CD14-positive monocyte (primary cell): ENCODE measurements at regions not wholly inside any gene's neighbourhood (a gene's known extent, or its start where the extent isn't known, plus 50 kb on each side); places are given as distances from the start of the nearest gene placed in this dataset.

Experiments used
- DNase-seq, 3 donors: peaks; one replicate each; pipeline ENCODE4 v3.0.0-alpha.2; 2011 to 2022
- H2AFZ ChIP-seq: 2 replicates; pipeline ENCODE4 v1.6.0; 2012; ENCODE audit warnings: mild to moderate bottlenecking, low read depth, low read length, inconsistent platforms; ENCODE audit not compliant: insufficient read depth, poor library complexity, severe bottlenecking
- H3K27ac ChIP-seq, 2 donors: 1 replicate in 1 of 2; 2 replicates in 1 of 2; pipeline ENCODE4 v1.5.1; 2012 to 2013; ENCODE audit warnings: low read length in 2 of 2, control low read depth in 1 of 2, inconsistent platforms in 1 of 2, low read depth in 1 of 2, mild to moderate bottlenecking in 1 of 2
- H3K27me3 ChIP-seq, 2 donors: one replicate each; pipeline versions ENCODE4 v1.6.0 to v1.6.1; 2011 to 2013; ENCODE audit warnings: low read length in 2 of 2; ENCODE audit not compliant: control insufficient read depth in 2 of 2, insufficient read depth in 2 of 2
- H3K36me3 ChIP-seq, 2 donors: replicated peaks in 1 of 2; 1 replicate in 1 of 2; 2 replicates in 1 of 2; pipeline versions ENCODE4 v1.5.1 to v1.6.1; 2012 to 2013; ENCODE audit warnings: low read length in 2 of 2, control low read depth in 1 of 2, inconsistent platforms in 1 of 2, mild to moderate bottlenecking in 1 of 2; ENCODE audit not compliant: insufficient read depth in 2 of 2, control insufficient read depth in 1 of 2
- H3K4me1 ChIP-seq, 2 donors: 1 replicate in 1 of 2; 2 replicates in 1 of 2; pipeline versions ENCODE4 v1.5.1 to v1.6.1; 2012 to 2013; ENCODE audit warnings: low read length in 2 of 2, control low read depth in 1 of 2, inconsistent platforms in 1 of 2, mild to moderate bottlenecking in 1 of 2, moderate library complexity in 1 of 2; ENCODE audit not compliant: insufficient read depth in 2 of 2, control insufficient read depth in 1 of 2
- H3K4me2 ChIP-seq: replicated peaks from 2 replicates; pipeline ENCODE3; 2012; ENCODE audit warnings: low read length, moderate library complexity, mild to moderate bottlenecking; ENCODE audit not compliant: poor library complexity, severe bottlenecking; ENCODE audit errors: extremely low read depth
- H3K4me3 ChIP-seq, 3 experiments: fragments of 200-600 bp in 1 of 3; sonication (generic) in 1 of 3; replicated peaks in 1 of 3; 1 replicate in 2 of 3; 2 replicates in 1 of 3; pipeline ENCODE4 v1.5.1; 2011 to 2013; ENCODE audit warnings: low read length in 3 of 3, mild to moderate bottlenecking in 3 of 3, control low read depth in 2 of 3, low read depth in 2 of 3, inconsistent platforms in 1 of 3, moderate library complexity in 1 of 3
- H3K79me2 ChIP-seq: 2 replicates; pipeline ENCODE4 v1.6.0; 2012; ENCODE audit warnings: mild to moderate bottlenecking, control low read depth, inconsistent platforms, low read length, moderate library complexity; ENCODE audit not compliant: insufficient read depth
- H3K9ac ChIP-seq: 2 replicates; pipeline ENCODE4 v1.6.0; 2017; ENCODE audit warnings: low read length, mild to moderate bottlenecking; ENCODE audit not compliant: insufficient read depth, poor library complexity, severe bottlenecking
- H3K9me3 ChIP-seq, 2 donors: replicated peaks in 1 of 2; 1 replicate in 1 of 2; 2 replicates in 1 of 2; pipeline versions ENCODE4 v1.5.1 to v1.6.1; 2012 to 2013; ENCODE audit warnings: low read length in 2 of 2, control low read depth in 1 of 2; ENCODE audit not compliant: control insufficient read depth in 1 of 2, insufficient read depth in 1 of 2
- H4K20me1 ChIP-seq: 2 replicates; pipeline ENCODE4 v1.6.0; 2012; ENCODE audit warnings: mild to moderate bottlenecking, low read length, control low read depth, moderate library complexity; ENCODE audit not compliant: insufficient read depth
- H3K27ac Mint-ChIP-seq, 7 donors: one replicate each; pipeline ENCODE4 v1.8.0; 2020; ENCODE audit warnings: mild to moderate bottlenecking in 7 of 7, mixed read lengths in 7 of 7, moderate library complexity in 6 of 7, inconsistent platforms in 2 of 7
- H3K27me3 Mint-ChIP-seq, 3 donors: one replicate each; pipeline ENCODE4 v1.8.0; 2021 to 2022; ENCODE audit warnings: low read depth in 3 of 3, mild to moderate bottlenecking in 3 of 3, mixed read lengths in 3 of 3, moderate library complexity in 3 of 3, inconsistent platforms in 1 of 3
- H3K36me3 Mint-ChIP-seq, 2 donors: one replicate each; pipeline ENCODE4 v1.8.0; 2020; ENCODE audit warnings: mixed read lengths in 2 of 2, inconsistent platforms in 1 of 2, mild to moderate bottlenecking in 1 of 2
- H3K4me1 Mint-ChIP-seq: one replicate; pipeline ENCODE4 v1.8.0; 2020; ENCODE audit warnings: mild to moderate bottlenecking, mixed read lengths
- H3K4me3 Mint-ChIP-seq, 2 donors: one replicate each; pipeline ENCODE4 v1.8.0; 2020; ENCODE audit warnings: mild to moderate bottlenecking in 2 of 2, mixed read lengths in 2 of 2, moderate library complexity in 1 of 2
- H3K9me3 Mint-ChIP-seq, 7 donors: one replicate each; pipeline ENCODE4 v1.8.0; 2020 to 2022; ENCODE audit warnings: mixed read lengths in 7 of 7, mild to moderate bottlenecking in 6 of 7, moderate library complexity in 6 of 7, inconsistent platforms in 2 of 7
- CTCF ChIP-seq: fragments of 200-600 bp; IDR thresholded peaks from one replicate; pipeline ENCODE4 v1.8.0; 2022; ENCODE audit warnings: antibody characterized with exemption, mild to moderate bottlenecking
- WGBS: methylation state at CpG from one replicate; pipeline ENCODE4 v1.1.5; 2013; ENCODE audit warnings: missing lambda C conversion rate; ENCODE audit not compliant: insufficient coverage; 5-methylcytosine and 5-hydroxymethylcytosine counted together
- intact Hi-C, 2 donors: fragments of 100-400 bp; cut with micrococcal nuclease; formaldehyde crosslinking; loops; one replicate each; pipeline versions ENCODE4 v1.15.0 to v1.15.1; 2023

- Histone ChIP-seq H3K79me2 (no peaks in the 10 kb centered on the region), H3K36me3 (no peaks in the 10 kb centered on the region), H2AFZ (no peak overlapping the region), H3K27ac (no peak overlapping the region), H3K4me1 (no peaks in the 10 kb centered on the region), H3K4me3 (no peak overlapping the region), H3K4me2 (no peak overlapping the region), H4K20me1 (no peaks in the 10 kb centered on the region), H3K9me3 (peaks cover 0 to 4% of the 10 kb centered on the region in 2 donors), H3K9ac (no peak overlapping the region), H3K27me3 (no peaks in the 10 kb centered on the region)
- peaks cover 0 to 1% (median 0%) of the 10 kb centered on the region in 3 donors for H3K27me3 Mint-ChIP-seq
- intact Hi-C loops: no loop called here
- H3K9me3 Mint-ChIP-seq: peaks cover 0 to 10% (median 4%) of the 10 kb centered on the region in 7 donors
- no peak for DNase-seq
- peaks cover 2% of the 10 kb centered on the region for H3K4me1 Mint-ChIP-seq
- H3K4me3 Mint-ChIP-seq: no peak overlapping the region
- H3K36me3 Mint-ChIP-seq: no peaks in the 10 kb centered on the region
- H3K27ac Mint-ChIP-seq: no peak overlapping the region
- TF ChIP-seq CTCF: no peak
- no CpG with 5 or more reads among the region's 4 CpGs for WGBS
Observed at GRCh38 chr1:199135901-199136300, 497.1 kb downstream of the PTPRC start.

- no peak for TF ChIP-seq CTCF
- intact Hi-C loops: no loop called here
- Mint-ChIP-seq H3K4me1 (no peaks in the 10 kb centered on the region), H3K27ac (no peak overlapping the region), H3K9me3 (peaks cover 0 to 2% (median 0%) of the 10 kb centered on the region in 7 donors), H3K36me3 (no peaks in the 10 kb centered on the region), H3K27me3 (peaks cover 0 to 1% (median 0%) of the 10 kb centered on the region in 3 donors), H3K4me3 (no peak overlapping the region)
- no peaks in the 10 kb centered on the region for H4K20me1 ChIP-seq
- no peak overlapping the region for H3K9ac ChIP-seq
- H3K27ac ChIP-seq: no peak overlapping the region
- H3K4me2 ChIP-seq: no peak overlapping the region
- WGBS: no CpG with 5 or more reads among the region's 1 CpG
- H3K4me1 ChIP-seq: no peaks in the 10 kb centered on the region
- H3K79me2 ChIP-seq: no peaks in the 10 kb centered on the region
- H3K27me3 ChIP-seq: no peaks in the 10 kb centered on the region
- no peak for DNase-seq
- H2AFZ ChIP-seq: no peak overlapping the region
- no peak overlapping the region for H3K4me3 ChIP-seq
- H3K9me3 ChIP-seq: no peaks in the 10 kb centered on the region
- H3K36me3 ChIP-seq: no peaks in the 10 kb centered on the region
Observed at GRCh38 chr1:199138061-199138460, 499.2 kb downstream of the PTPRC start.
